Pulmonary artery endothelial cell (primary cell): ENCODE measurements at regions not wholly inside any gene's neighbourhood (a gene's known extent, or its start where the extent isn't known, plus 50 kb on each side); places are given as distances from the start of the nearest gene placed in this dataset.

Experiments used
- DNase-seq: peaks from one replicate; pipeline ENCODE4 v3.0.0-alpha.2; 2011; ENCODE audit warnings: low read depth, low spot score

- DNase-seq = no peak
Measured at GRCh38 chr18:28890791-28891190, 713.9 kb upstream of the CDH2 start.

GRCh38 chr18:28884304-28884703 lies 707.4 kb upstream of the CDH2 start:
- DNase-seq = no peak

- DNase-seq = no peak
Measured at GRCh38 chr18:28880856-28881255, 703.9 kb upstream of the CDH2 start.

- DNase-seq = no peak
Measured at GRCh38 chr18:28875059-28875458, 698.1 kb upstream of the CDH2 start.

GRCh38 chr18:28863396-28863795 lies 686.5 kb upstream of the CDH2 start:
- DNase-seq = peak; percentile 20

GRCh38 chr18:28858248-28858647 lies 681.3 kb upstream of the CDH2 start:
- no peak for DNase-seq

GRCh38 chr18:28855989-28856388 lies 679.1 kb upstream of the CDH2 start:
- DNase-seq = no peak

GRCh38 chr18:28855524-28855923 lies 678.6 kb upstream of the CDH2 start:
- no peak for DNase-seq

GRCh38 chr18:28854964-28855363 lies 678.0 kb upstream of the CDH2 start:
- DNase-seq = no peak

GRCh38 chr18:28846958-28847357 lies 670.0 kb upstream of the CDH2 start:
- no peak for DNase-seq

GRCh38 chr18:28837100-28837499 lies 660.2 kb upstream of the CDH2 start:
- no peak for DNase-seq

GRCh38 chr18:28834889-28835288 lies 658.0 kb upstream of the CDH2 start:
- no peak for DNase-seq

- no peak for DNase-seq
Measured at GRCh38 chr18:28831908-28832307, 655.0 kb upstream of the CDH2 start.

GRCh38 chr18:28831476-28831875 lies 654.5 kb upstream of the CDH2 start:
- no peak for DNase-seq

GRCh38 chr18:28826107-28826506 lies 649.2 kb upstream of the CDH2 start:
- DNase-seq = no peak

GRCh38 chr18:28824183-28824574 lies 647.2 kb upstream of the CDH2 start:
- no peak for DNase-seq

GRCh38 chr18:28823506-28824182 lies 646.7 kb upstream of the CDH2 start:
- no peak for DNase-seq

GRCh38 chr18:28820353-28820752 lies 643.4 kb upstream of the CDH2 start:
- no peak for DNase-seq

- DNase-seq = no peak
Measured at GRCh38 chr18:28816155-28816554, 639.2 kb upstream of the CDH2 start.

- no peak for DNase-seq
Measured at GRCh38 chr18:28814365-28814764, 637.4 kb upstream of the CDH2 start.

- DNase-seq = no peak
Measured at GRCh38 chr18:28808373-28808772, 631.4 kb upstream of the CDH2 start.

GRCh38 chr18:28805491-28805890 lies 628.6 kb upstream of the CDH2 start:
- no peak for DNase-seq

- DNase-seq = no peak
Measured at GRCh38 chr18:28804512-28805202, 627.7 kb upstream of the CDH2 start.
